ENCODE measurements at regions not wholly inside any gene's neighbourhood (a gene's known extent, or its start where the extent isn't known, plus 50 kb on each side); places are given as distances from the start of the nearest gene placed in this dataset.
"Not testable (repeated sequence)": the region's sequence is repeated elsewhere in the genome, so short reads cannot be mapped to it uniquely, and the experiment has no call there.

DNA sequence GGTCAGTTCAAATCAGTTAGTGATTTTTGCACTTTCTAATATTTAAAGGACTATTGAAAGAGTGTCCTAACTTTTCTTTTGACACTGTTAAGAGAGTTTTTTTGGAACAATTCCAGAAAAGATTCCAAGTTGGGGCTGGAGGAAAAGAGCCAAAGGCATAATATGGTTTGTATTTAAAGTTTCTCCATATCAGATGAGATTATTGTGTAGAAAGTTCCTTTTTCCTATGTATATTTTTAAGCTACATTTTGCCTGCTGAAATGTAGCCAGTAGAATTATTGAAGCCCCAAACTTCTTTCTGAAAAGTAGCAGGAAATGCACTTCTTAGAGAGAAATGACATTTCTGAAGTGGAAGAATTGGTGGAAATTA is 136.5 kb upstream of the TSC22D2 start:
- Histone ChIP-seq H3K4me1 (no peaks in the 10 kb centered on the region), H3K27ac (no peak overlapping the region), H3K9me3 (no peaks in the 10 kb centered on the region), H3K9ac (no peak overlapping the region), H4K20me1 (no peaks in the 10 kb centered on the region), H3K36me3 (no peaks in the 10 kb centered on the region), H3K4me2 (no peak overlapping the region), H3K27me3 (no peaks in the 10 kb centered on the region), H3K4me3 (no peak overlapping the region)
- no peak for TF ChIP-seq Cebpa-rat (IDR thresholded peaks at IDR 0.05)

DNA sequence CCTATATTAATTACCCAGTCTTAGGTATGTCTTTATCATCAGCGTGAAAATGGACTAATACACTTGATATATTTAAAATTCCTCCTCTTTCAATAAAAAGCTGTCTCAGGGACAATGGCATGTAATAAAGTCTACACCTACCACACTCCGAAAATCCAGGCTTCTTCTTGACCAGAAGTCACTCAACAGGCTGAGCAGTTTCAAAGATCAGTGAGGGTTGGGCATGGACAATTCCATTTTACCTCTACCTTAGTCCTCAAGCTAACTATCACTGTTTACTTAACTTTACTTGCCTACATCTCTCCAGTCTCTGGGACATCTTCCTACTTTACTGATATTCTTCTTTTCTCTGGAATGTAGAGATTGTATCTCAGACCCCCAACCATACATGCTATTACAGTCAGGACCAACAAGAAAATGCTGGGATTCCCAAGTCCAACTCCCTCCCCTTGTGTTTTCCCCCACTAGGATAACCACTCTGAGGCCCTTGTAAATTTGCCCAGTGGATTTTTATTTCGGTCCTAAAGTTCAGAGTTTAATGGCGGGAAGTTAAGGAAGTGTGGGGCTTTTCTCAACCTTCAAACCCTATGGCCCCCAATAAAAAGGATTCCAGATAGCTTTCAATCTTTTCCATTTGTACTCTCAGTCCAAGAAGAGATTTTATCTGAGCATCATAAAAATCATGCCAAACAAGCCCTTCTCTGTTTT is 137.1 kb upstream of the TSC22D2 start:
- H3K4me3 ChIP-seq, result no peak overlapping the region
- TF ChIP-seq Cebpa-rat (IDR thresholded peaks at IDR 0.05), result no peak
- H3K4me2 ChIP-seq, result no peak overlapping the region
- H3K27me3 ChIP-seq, result no peaks in the 10 kb centered on the region
- H3K36me3 ChIP-seq, result no peaks in the 10 kb centered on the region
- no peaks in the 10 kb centered on the region for H3K4me1 ChIP-seq
- no peak overlapping the region for H3K27ac ChIP-seq
- no peaks in the 10 kb centered on the region for H3K9me3 ChIP-seq
- H3K9ac ChIP-seq, result no peak overlapping the region
- no peaks in the 10 kb centered on the region for H4K20me1 ChIP-seq

DNA sequence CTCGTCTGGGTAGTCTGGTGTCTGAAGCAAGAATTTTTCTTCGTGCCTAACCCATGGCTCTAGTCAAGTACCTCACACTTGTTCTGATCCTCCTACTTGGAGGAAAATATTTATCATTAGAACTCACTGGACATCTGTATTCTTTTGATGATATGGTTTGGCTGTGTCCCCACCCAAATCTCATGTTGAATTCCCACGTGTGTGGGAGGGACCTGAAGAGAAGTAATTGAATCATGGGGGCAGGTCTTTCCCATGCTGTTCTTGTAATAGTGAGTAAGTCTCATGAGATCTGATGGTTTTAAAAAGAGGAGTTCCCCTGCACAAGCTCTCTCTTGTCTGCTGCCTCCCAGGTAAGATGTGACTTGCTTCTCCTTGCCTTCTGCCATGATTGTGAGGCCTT is 137.7 kb upstream of the TSC22D2 start:
- not testable (repeated sequence) for H3K36me3 ChIP-seq

DNA sequence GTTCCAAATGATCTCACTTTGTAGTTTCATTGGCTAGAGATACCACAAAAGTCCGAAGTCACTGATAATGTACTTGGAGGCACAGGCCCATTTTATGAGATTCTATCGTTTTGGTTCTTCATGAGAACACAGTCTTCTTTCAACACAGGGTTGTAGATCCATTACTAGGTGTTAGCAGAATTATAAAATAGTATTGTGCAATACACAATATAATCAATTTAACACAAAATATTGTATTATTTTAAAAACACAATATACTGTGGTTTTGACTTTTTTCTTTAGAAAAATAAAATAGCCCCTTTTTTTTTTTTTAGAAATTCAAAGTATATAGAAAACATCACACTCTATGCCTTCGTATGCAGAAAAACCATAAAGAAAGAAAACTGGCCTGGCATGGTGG is 138.6 kb upstream of the TSC22D2 start:
- no peak for TF ChIP-seq Cebpa-rat (IDR thresholded peaks at IDR 0.05)
- Histone ChIP-seq H3K36me3 (no peaks in the 10 kb centered on the region), H3K9me3 (no peaks in the 10 kb centered on the region), H3K9ac (no peak overlapping the region), H3K27ac (no peak overlapping the region), H3K4me3 (no peak overlapping the region), H4K20me1 (no peaks in the 10 kb centered on the region), H3K4me1 (no peaks in the 10 kb centered on the region), H3K4me2 (no peak overlapping the region), H3K27me3 (no peaks in the 10 kb centered on the region)

More for the DNA sequence above, 137.7 kb upstream of the TSC22D2 start:
- H3K9me3 ChIP-seq, H3K4me3 ChIP-seq, H3K4me2 ChIP-seq, H3K9ac ChIP-seq, H3K27me3 ChIP-seq, H4K20me1 ChIP-seq, H3K27ac ChIP-seq, H3K4me1 ChIP-seq: not testable (repeated sequence)

DNA sequence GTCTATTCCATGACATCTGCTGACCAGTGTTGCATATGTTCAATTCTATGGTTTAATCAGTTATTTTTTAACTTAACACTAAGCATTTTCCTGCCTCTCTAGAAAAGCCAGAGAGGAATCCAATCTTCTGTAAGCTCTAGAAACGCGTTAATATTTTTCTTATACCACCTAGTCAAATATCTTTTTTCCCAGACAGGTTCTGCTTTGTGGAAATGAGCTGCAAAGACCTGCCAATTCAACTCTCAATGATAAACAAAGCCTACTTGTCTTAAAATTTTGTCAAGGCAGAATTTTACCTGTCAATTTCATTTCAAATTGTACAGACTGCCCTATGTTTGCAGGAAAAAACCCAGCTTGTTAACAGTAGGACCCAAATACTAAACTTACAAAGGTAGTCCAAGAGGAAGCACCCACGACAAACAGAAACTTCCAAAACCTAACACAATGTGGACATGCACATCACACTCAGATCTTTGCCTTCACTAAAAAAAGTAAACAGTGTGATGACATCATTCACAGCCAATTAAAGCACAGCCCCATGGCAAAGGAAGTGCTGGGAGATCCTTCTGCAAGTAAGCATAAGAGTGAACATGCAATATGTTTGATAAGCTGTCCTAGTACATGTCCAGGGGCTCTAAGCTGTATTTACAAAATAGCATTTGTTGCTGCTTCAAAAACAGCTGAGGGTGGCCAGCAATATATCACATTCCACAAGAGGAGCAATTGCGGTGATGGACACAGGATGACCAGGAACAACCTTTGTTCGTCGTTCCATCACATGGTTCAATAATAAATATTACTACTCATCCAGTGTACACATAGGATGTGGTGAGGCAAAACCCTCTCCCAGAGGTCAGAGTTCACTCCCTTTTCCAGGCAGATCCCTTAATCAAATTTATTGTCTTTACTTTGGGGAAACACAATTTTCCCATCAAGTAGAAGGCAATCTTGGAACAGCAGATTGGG is 139.4 kb upstream of the TSC22D2 start:
- no peaks in the 10 kb centered on the region for H3K36me3 ChIP-seq
- no peaks in the 10 kb centered on the region for H4K20me1 ChIP-seq
- no peak overlapping the region for H3K27ac ChIP-seq

DNA sequence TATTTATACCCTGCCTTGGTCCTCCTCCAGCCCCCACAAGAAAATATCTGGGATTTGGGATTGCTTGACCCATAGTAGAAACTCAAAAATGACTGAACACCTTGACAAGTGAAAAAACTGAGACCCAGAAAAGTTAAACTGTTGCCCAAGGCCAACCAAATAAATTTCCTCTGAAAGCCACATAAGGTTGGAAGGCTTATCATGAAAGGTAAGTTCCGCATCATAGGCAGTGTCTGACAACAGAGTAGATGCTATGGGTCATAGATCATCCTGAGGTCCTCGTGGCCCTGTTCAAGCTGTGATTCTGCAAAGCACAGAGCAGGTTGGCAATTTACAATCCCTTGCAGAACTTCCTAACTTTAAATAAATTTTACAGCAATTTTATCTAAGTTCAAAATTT is 140.8 kb upstream of the TSC22D2 start:
- H3K4me1 ChIP-seq, result no peaks in the 10 kb centered on the region
- no peaks in the 10 kb centered on the region for H3K36me3 ChIP-seq
- no peak overlapping the region for H3K4me3 ChIP-seq
- no peak overlapping the region for H3K4me2 ChIP-seq
- no peak for TF ChIP-seq Cebpa-rat (IDR thresholded peaks at IDR 0.05)
- H3K27ac ChIP-seq, result no peak overlapping the region
- no peak overlapping the region for H3K9ac ChIP-seq
- H3K9me3 ChIP-seq, result no peaks in the 10 kb centered on the region
- H4K20me1 ChIP-seq, result no peaks in the 10 kb centered on the region
- no peaks in the 10 kb centered on the region for H3K27me3 ChIP-seq

More for the DNA sequence above, 139.4 kb upstream of the TSC22D2 start:
- no peak for TF ChIP-seq Cebpa-rat (IDR thresholded peaks at IDR 0.05)
- H3K4me2 ChIP-seq, result no peak overlapping the region
- no peaks in the 10 kb centered on the region for H3K9me3 ChIP-seq
- H3K4me3 ChIP-seq, result no peak overlapping the region
- H3K27me3 ChIP-seq, result no peaks in the 10 kb centered on the region
- H3K4me1 ChIP-seq, result no peaks in the 10 kb centered on the region
- no peak overlapping the region for H3K9ac ChIP-seq

DNA sequence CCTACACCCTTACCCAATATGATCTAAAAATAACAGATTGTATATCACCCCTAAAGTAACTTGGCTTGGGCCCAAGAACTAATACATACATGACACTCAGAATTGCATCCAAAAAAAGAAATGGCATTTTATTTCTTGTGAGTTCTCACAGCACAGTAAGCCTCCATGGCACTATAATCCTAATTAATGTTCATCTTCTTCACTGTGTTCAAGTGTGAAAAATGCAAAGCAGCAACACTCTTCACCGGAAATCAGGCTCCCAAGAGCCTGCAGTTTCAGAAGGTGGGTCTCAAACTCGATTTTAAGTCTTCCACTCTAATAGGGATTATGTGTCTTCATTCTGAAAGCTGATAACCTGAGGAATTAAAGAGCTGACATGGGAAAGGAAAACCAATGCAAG is 142.8 kb upstream of the TSC22D2 start:
- Histone ChIP-seq H3K36me3 (no peaks in the 10 kb centered on the region), H3K27me3 (no peaks in the 10 kb centered on the region), H3K4me3 (no peak overlapping the region), H4K20me1 (no peaks in the 10 kb centered on the region), H3K9ac (no peak overlapping the region), H3K4me1 (no peaks in the 10 kb centered on the region), H3K27ac (no peak overlapping the region), H3K4me2 (no peak overlapping the region), H3K9me3 (no peaks in the 10 kb centered on the region)
- TF ChIP-seq Cebpa-rat (IDR thresholded peaks at IDR 0.05), result no peak

DNA sequence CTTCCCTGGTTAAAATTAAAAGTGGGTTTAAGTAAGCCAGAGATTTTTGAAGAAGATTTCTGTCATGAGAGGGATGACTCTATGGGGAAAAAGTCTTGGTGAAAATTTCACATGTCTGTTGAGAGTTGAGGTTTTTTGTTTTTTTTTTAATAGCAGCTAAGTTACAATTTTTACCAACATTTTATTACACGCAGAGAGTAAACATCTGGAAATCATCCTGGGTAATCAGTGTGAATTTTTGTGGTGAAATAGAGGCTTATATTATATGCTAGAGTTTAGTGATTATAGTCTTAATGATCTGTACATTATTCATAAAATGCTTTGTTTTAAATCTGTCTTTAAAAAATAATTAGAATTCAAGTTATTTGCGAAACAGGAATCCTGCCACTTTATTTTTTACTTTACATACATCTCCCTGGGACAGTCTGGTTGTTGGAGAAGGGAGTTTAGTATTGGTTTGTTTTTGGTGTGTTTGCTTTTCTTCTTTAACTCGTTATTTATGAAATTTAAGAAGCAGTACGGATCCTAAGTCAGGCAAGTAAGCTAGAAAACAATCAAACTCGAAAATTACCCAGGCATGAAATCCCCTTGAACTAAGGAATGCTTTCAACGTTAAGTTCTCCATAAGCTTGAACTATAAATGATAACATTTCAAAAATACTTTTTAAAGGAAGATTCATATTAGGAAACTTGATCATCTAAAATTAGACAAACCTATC is 143.4 kb upstream of the TSC22D2 start:
- H3K9ac ChIP-seq, result no peak overlapping the region
- no peak overlapping the region for H3K4me2 ChIP-seq
- no peaks in the 10 kb centered on the region for H4K20me1 ChIP-seq
- H3K27ac ChIP-seq, result no peak overlapping the region
- TF ChIP-seq Cebpa-rat (IDR thresholded peaks at IDR 0.05), result no peak
- no peaks in the 10 kb centered on the region for H3K4me1 ChIP-seq
- no peaks in the 10 kb centered on the region for H3K9me3 ChIP-seq
- no peaks in the 10 kb centered on the region for H3K36me3 ChIP-seq
- H3K4me3 ChIP-seq, result no peak overlapping the region
- no peaks in the 10 kb centered on the region for H3K27me3 ChIP-seq

DNA sequence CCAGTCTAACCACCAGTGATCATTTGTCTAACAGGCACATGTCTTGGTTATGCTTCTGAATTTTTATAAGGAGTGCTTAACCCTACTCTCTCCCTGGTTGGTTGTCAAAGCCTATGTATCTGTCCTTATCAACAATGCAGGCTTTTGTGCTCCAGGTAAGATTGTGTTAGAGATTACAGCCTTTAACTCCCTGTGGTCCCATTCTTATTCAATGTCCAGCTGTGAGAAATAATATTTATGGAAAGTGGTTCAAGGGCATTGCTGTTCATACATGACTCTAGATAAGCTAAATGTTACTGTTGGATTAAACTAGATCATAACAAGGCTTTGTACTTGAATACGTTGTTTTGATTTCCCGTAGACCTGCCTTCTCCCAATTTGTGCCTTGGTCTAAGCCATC is 146.1 kb upstream of the TSC22D2 start:
- TF ChIP-seq Cebpa-rat (IDR thresholded peaks at IDR 0.05), result no peak
- H3K4me1 ChIP-seq, result no peaks in the 10 kb centered on the region

DNA sequence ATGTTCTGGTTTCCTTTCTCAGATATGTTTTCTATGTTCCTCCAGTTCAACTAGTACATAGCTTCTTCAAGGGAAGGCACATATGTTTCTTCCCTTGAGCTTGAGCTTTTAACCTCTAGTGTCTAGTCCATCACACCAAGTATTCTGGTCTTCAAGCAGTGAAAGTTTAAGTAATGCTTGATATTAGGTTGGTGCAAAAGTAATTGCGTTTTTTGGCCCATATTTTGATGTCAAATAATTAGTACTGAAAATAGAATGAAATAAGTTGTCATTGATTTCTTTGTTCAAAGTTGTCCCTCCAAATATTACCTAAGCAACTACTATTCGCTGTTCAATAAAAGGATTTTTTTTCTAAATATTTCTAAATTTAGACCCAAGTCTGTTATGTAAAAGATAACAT is 146.7 kb upstream of the TSC22D2 start:
- H3K4me1 ChIP-seq, result no peaks in the 10 kb centered on the region
- H3K36me3 ChIP-seq, result no peaks in the 10 kb centered on the region
- no peaks in the 10 kb centered on the region for H3K9me3 ChIP-seq
- no peak overlapping the region for H3K4me3 ChIP-seq
- H3K27me3 ChIP-seq, result no peaks in the 10 kb centered on the region
- no peaks in the 10 kb centered on the region for H4K20me1 ChIP-seq
- no peak overlapping the region for H3K9ac ChIP-seq
- no peak for TF ChIP-seq Cebpa-rat (IDR thresholded peaks at IDR 0.05)
- H3K27ac ChIP-seq, result no peak overlapping the region
- H3K4me2 ChIP-seq, result no peak overlapping the region

More for the DNA sequence above, 146.1 kb upstream of the TSC22D2 start:
- no peak overlapping the region for H3K4me3 ChIP-seq
- H3K27me3 ChIP-seq, result no peaks in the 10 kb centered on the region
- no peak overlapping the region for H3K9ac ChIP-seq
- no peaks in the 10 kb centered on the region for H3K9me3 ChIP-seq
- no peak overlapping the region for H3K4me2 ChIP-seq
- H3K36me3 ChIP-seq, result no peaks in the 10 kb centered on the region
- H4K20me1 ChIP-seq, result no peaks in the 10 kb centered on the region
- H3K27ac ChIP-seq, result no peak overlapping the region

Data from BLaER1 (cell line).